GM19238 (cell line): ENCODE measurements at regions not wholly inside any gene's neighbourhood (a gene's known extent, or its start where the extent isn't known, plus 50 kb on each side); places are given as distances from the start of the nearest gene placed in this dataset.
"Not testable (repeated sequence)": the region's sequence is repeated elsewhere in the genome, so short reads cannot be mapped to it uniquely, and the experiment has no call there.

ENCODE experiments used
- DNase-seq: peaks from one replicate; pipeline ENCODE4 v3.0.0; 2011; ENCODE audit warnings: low spot score; ENCODE audit not compliant: insufficient read length

GRCh38 chr5:163772644-163773043, 267.2 kb downstream of the MAT2B start:
- no peak for DNase-seq

GRCh38 chr5:163773226-163773625, 267.8 kb downstream of the MAT2B start:
- DNase-seq: no peak

GRCh38 chr5:163789870-163790269, 284.5 kb downstream of the MAT2B start:
- DNase-seq: no peak

GRCh38 chr5:163790497-163790896, 285.1 kb downstream of the MAT2B start:
- DNase-seq: no peak

GRCh38 chr5:163794993-163795392, 289.6 kb downstream of the MAT2B start:
- DNase-seq: no peak

GRCh38 chr5:163807781-163808180, 302.4 kb downstream of the MAT2B start:
- no peak for DNase-seq

GRCh38 chr5:163809473-163809872, 304.1 kb downstream of the MAT2B start:
- no peak for DNase-seq

GRCh38 chr5:163813900-163814299, 308.5 kb downstream of the MAT2B start:
- DNase-seq: no peak

- DNase-seq: no peak
These were observed 309.9 kb downstream of the MAT2B start for GRCh38 chr5:163815240-163815791.

- DNase-seq: no peak
These were observed 315.7 kb downstream of the MAT2B start for GRCh38 chr5:163821142-163821541.

- no peak for DNase-seq
These were observed 317.1 kb downstream of the MAT2B start for GRCh38 chr5:163822548-163822947.

GRCh38 chr5:163825661-163826060, 320.2 kb downstream of the MAT2B start:
- DNase-seq: no peak

GRCh38 chr5:163826201-163826600, 320.8 kb downstream of the MAT2B start:
- DNase-seq: no peak

GRCh38 chr5:163832155-163832554, 326.7 kb downstream of the MAT2B start:
- DNase-seq: no peak

- DNase-seq: no peak
These were observed 333.3 kb downstream of the MAT2B start for GRCh38 chr5:163838738-163839137.

GRCh38 chr5:163846512-163846911, 341.1 kb downstream of the MAT2B start:
- DNase-seq: no peak

GRCh38 chr5:163855754-163856153, 350.3 kb downstream of the MAT2B start:
- no peak for DNase-seq

- no peak for DNase-seq
These were observed 356.3 kb downstream of the MAT2B start for GRCh38 chr5:163861670-163862069.

GRCh38 chr5:163867324-163867723, 361.9 kb downstream of the MAT2B start:
- no peak for DNase-seq

GRCh38 chr5:163867738-163868137, 362.3 kb downstream of the MAT2B start:
- no peak for DNase-seq

GRCh38 chr5:163869581-163869980, 364.2 kb downstream of the MAT2B start:
- DNase-seq: no peak

- no peak for DNase-seq
These were observed 365.0 kb downstream of the MAT2B start for GRCh38 chr5:163870441-163870840.

- DNase-seq: no peak
These were observed 369.0 kb downstream of the MAT2B start for GRCh38 chr5:163874431-163874830.

GRCh38 chr5:163874912-163875311, 369.5 kb downstream of the MAT2B start:
- not testable (repeated sequence) for DNase-seq
